Activated CD8-positive, alpha-beta memory T cell treated with anti-CD3 and anti-CD28 coated beads, Interleukin-2, amount 10 ng/mL, durations not matched to agents 7 days and 5 days (primary cell): ENCODE measurements at regions not wholly inside any gene's neighbourhood (a gene's known extent, or its start where the extent isn't known, plus 50 kb on each side); places are given as distances from the start of the nearest gene placed in this dataset.

Experiments
- ATAC-seq: fragments of 150-1000 bp; cut with Tn5 transposase; one replicate; pipeline ENCODE4 v1.10.0; 2021; ENCODE audit warnings: moderate library complexity
- CTCF ChIA-PET: fragments of 350-600 bp; sonication (Branson Sonifier 250); formaldehyde crosslinking; loops from one replicate; lab custom pipeline; 2021; ENCODE audit warnings: antibody characterized with exemption; lab: Charles Lee
- DNase-seq: peaks from one replicate; pipeline ENCODE4 v3.0.0-alpha.2; 2020
- H3K27ac Mint-ChIP-seq: one replicate; pipeline ENCODE4 v1.8.0; 2021; ENCODE audit warnings: mild to moderate bottlenecking, mixed read lengths
- H3K27me3 Mint-ChIP-seq: one replicate; pipeline ENCODE4 v1.8.0; 2021; ENCODE audit warnings: mixed read lengths
- H3K36me3 Mint-ChIP-seq: one replicate; pipeline ENCODE4 v1.8.0; 2021; ENCODE audit warnings: mild to moderate bottlenecking, mixed read lengths
- H3K4me1 Mint-ChIP-seq: one replicate; pipeline ENCODE4 v1.8.0; 2021; ENCODE audit warnings: mixed read lengths
- H3K4me3 Mint-ChIP-seq: one replicate; pipeline ENCODE4 v1.8.0; 2021; ENCODE audit warnings: mild to moderate bottlenecking, moderate library complexity, mixed read lengths
- H3K9me3 Mint-ChIP-seq: one replicate; pipeline ENCODE4 v1.8.0; 2022; ENCODE audit warnings: low read depth, mixed read lengths

DNA sequence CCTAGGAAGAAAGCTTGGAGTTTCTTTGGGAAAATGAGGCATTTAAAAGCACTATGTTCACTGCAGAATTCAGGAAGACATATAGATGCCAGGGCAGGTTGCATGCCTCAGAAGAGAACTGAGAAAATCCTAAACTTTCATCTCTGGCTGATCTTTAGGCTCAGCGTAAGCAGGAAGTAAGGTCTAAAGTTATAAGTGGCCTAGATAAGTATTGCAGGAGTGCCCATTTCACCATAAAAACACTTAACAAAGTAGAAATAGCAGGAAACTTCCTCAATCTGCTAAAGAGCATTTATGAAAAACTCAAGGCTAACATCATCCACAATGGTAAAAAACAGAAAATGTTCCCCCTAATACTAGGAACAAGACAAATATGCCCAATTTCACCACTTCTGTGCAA lies 320.3 kb downstream of the BMP2 start:
- Mint-ChIP-seq H3K4me1 (no peaks in the 10 kb centered on the region), H3K36me3 (no peaks in the 10 kb centered on the region), H3K27me3 (no peaks in the 10 kb centered on the region), H3K27ac (no peak overlapping the region), H3K4me3 (no peak overlapping the region), H3K9me3 (peaks cover 3% of the 10 kb centered on the region)
- ATAC-seq, result no peak
- CTCF ChIA-PET, result no interaction called here
- no peak for DNase-seq

DNA sequence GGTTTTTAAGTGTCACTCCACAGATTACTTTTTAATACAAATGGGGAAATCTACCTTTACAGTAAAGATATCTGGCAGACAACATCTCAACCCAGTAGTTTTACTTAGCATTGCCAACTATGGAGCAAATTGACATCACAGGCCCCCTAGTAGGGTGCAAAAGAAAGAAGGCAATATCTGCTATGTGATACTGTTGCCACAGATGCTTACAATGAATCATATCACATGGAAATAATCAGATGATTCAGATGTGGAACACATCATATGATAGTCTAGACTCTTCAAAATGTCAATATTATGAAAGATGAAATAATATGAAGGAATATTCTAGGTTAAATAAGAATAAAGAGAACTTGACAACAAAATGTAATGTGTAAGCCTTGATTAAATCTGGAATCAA lies 322.5 kb downstream of the BMP2 start:
- no peak for DNase-seq
- no peaks in the 10 kb centered on the region for H3K36me3 Mint-ChIP-seq
- H3K4me3 Mint-ChIP-seq, result no peak overlapping the region
- H3K4me1 Mint-ChIP-seq, result no peaks in the 10 kb centered on the region
- CTCF ChIA-PET, result no interaction called here
- H3K27me3 Mint-ChIP-seq, result no peaks in the 10 kb centered on the region
- H3K27ac Mint-ChIP-seq, result no peak overlapping the region
- no peak for ATAC-seq
- H3K9me3 Mint-ChIP-seq, result peaks cover 3% of the 10 kb centered on the region

DNA sequence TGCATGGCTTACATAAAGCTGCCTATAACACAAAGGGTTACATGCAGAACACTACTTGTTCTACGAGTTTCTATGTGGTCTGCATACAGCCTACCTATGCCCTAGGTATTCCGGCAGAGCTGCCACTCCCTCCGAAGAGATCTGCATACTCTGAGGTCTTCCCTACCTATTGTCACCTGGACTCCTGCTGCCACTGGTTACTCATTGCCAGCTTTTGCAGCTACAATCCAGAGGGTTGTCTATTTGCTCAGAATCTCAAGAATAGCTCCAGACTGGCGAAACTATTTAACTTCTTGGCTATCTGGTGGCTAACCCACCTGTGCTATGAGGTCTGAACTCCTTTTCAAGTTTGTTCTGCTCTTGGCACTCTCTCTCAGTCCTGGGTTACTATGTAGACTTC lies 323.3 kb downstream of the BMP2 start:
- H3K27me3 Mint-ChIP-seq, result no peaks in the 10 kb centered on the region
- no peaks in the 10 kb centered on the region for H3K4me1 Mint-ChIP-seq
- H3K27ac Mint-ChIP-seq, result no peak overlapping the region
- no peak for DNase-seq
- H3K4me3 Mint-ChIP-seq, result no peak overlapping the region
- CTCF ChIA-PET, result no interaction called here
- H3K36me3 Mint-ChIP-seq, result no peaks in the 10 kb centered on the region
- peaks cover 3% of the 10 kb centered on the region for H3K9me3 Mint-ChIP-seq
- no peak for ATAC-seq

DNA sequence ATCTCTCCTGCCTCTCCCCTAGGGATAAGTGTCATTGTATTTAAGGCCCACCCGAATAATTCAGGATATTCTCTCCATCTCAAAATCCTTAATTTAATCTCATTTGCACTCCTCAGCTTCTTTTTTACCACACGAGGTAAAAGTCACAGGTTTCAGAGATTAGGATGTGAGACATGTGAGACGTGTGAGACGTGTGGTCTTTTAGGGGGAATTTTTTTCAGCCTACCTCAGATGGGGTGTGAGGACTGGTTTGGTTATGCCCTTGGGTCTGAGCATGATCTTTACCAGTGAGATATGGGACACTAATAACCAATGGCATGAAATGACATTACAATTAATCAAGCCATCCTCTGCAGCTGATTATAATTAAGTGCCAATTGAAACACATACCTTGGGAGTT lies 324.2 kb downstream of the BMP2 start:
- Mint-ChIP-seq H3K27me3 (no peaks in the 10 kb centered on the region), H3K9me3 (peaks cover 2% of the 10 kb centered on the region), H3K4me3 (no peak overlapping the region), H3K36me3 (no peaks in the 10 kb centered on the region), H3K4me1 (no peaks in the 10 kb centered on the region), H3K27ac (no peak overlapping the region)
- CTCF ChIA-PET, result no interaction called here
- ATAC-seq, result no peak
- no peak for DNase-seq

DNA sequence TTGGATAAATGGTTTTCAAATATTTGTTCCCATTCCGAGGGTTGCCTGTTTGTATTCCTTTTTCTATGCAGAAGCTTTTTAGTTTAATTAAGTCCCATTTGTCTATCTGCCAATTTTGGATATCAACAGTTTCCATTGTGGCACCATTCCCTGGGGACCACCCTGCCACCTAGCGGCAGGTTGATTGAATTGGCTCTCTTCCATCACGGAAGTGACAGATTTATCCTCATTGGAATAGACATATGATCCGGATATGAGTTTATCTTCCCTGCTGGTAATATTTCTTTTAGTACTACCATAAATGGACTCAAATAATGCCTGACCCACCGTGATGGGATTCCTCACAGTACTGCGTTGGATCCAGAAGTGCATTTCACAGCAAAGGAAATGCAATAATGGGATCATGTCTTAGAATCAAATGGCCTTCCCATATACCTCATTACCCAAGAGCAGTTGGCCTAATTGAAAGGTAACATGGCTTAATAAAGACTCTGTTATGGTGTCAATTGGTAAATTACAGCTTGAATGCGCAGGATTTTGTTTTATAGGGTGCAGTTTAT lies 327.0 kb downstream of the BMP2 start:
- H3K27ac Mint-ChIP-seq, result no peak overlapping the region
- no peaks in the 10 kb centered on the region for H3K4me1 Mint-ChIP-seq
- ATAC-seq, result no peak
- no peak overlapping the region for H3K4me3 Mint-ChIP-seq
- H3K9me3 Mint-ChIP-seq, result no peaks in the 10 kb centered on the region
- CTCF ChIA-PET, result interaction anchor here (1.0 kb wide), 1 partner anchor 37 kb away, joined by 3 read pairs; no protein-coding TSS in a partner anchor
- H3K27me3 Mint-ChIP-seq, result no peaks in the 10 kb centered on the region
- DNase-seq, result no peak
- no peaks in the 10 kb centered on the region for H3K36me3 Mint-ChIP-seq

DNA sequence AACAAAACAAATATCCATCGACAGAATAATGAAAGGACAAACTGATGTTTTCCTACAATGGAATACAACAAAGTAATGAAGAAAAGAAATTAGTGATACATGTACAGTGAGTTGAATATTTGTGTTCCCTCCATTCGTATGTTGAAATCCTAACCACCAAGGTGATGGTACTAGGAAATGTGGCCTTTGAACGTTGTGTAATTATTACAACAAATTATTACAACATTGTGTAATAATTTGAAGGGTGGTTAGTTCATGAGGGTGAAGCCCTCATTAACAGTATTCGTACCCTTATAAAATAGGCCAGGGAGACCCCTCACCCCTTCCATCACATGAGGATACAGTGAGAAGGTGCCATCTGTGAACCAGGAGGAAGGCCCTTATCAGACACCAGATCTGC lies 339.4 kb downstream of the BMP2 start:
- Mint-ChIP-seq H3K4me3 (no peak overlapping the region), H3K27me3 (no peaks in the 10 kb centered on the region), H3K27ac (no peak overlapping the region), H3K4me1 (no peaks in the 10 kb centered on the region), H3K9me3 (peaks cover 5% of the 10 kb centered on the region), H3K36me3 (no peaks in the 10 kb centered on the region)
- DNase-seq (no peak), ATAC-seq (no peak)
- CTCF ChIA-PET, result no interaction called here

DNA sequence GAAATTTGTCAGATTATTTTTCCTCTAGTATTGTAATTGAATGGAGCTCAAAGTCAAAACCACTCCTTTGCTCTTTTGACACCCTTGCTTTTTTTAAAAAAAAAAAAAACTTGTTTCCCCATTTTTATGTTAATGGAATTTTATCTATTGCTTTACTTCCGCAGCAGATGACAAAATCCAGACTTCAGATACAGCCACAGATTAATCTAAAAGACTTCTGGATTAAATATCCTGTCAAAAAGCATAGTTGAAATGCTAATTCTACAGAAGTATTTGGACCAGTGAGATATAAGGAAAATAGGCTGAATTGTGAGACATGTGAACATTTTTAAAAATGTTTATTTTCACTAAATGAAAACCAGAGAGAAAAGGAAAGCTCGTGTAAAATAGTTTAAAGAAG lies 341.4 kb downstream of the BMP2 start:
- no peaks in the 10 kb centered on the region for H3K27me3 Mint-ChIP-seq
- H3K4me3 Mint-ChIP-seq, result no peak overlapping the region
- H3K36me3 Mint-ChIP-seq, result no peaks in the 10 kb centered on the region
- ATAC-seq, result no peak
- CTCF ChIA-PET, result no interaction called here
- no peaks in the 10 kb centered on the region for H3K4me1 Mint-ChIP-seq
- no peak overlapping the region for H3K27ac Mint-ChIP-seq
- H3K9me3 Mint-ChIP-seq, result peaks cover 9% of the 10 kb centered on the region
- DNase-seq, result no peak

DNA sequence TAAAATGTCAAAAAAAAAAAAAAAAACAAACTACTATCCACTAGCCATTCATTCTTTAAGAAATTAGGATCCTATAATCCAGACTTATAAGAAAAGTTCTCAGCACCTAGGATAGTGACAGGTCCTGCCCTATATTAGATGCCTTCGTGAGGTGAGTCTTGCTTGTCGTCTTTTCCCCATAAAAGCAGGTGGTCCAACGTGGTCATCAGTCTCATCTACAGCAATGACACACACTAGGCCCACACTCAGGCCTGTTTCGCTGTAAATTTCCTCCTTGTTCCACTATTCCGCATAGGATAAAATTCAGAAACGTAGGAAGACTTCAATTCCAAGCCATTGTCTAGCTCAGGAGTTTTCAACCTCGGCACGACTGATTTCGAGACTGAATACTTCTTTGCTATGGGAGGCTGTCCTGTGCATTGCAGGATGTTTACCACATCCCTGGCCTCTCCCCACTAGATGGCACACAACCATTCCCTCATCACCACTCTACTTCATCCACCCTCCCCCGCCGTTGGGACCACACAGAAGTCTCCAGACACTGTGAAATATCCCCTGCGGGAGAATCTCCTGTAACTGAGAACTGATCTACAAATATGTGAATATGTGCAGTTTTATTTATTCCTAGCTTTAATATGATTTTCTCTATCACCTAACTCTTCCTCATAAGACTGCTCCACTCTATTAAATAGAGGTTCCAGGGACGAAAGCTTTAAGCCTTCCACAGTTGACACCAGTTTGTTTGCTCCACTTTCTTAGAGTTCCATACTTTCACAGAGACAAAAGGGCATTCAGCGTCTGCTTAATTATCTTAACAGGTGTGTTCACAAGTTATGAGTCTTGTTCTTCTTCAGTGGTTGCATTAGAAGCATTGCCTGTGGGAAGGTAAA lies 346.3 kb downstream of the BMP2 start:
- Mint-ChIP-seq H3K36me3 (no peaks in the 10 kb centered on the region), H3K4me3 (no peak overlapping the region), H3K9me3 (peaks cover 13% of the 10 kb centered on the region), H3K4me1 (no peaks in the 10 kb centered on the region), H3K27me3 (no peaks in the 10 kb centered on the region), H3K27ac (no peak overlapping the region)
- CTCF ChIA-PET, result no interaction called here
- DNase-seq (no peak), ATAC-seq (no peak)

DNA sequence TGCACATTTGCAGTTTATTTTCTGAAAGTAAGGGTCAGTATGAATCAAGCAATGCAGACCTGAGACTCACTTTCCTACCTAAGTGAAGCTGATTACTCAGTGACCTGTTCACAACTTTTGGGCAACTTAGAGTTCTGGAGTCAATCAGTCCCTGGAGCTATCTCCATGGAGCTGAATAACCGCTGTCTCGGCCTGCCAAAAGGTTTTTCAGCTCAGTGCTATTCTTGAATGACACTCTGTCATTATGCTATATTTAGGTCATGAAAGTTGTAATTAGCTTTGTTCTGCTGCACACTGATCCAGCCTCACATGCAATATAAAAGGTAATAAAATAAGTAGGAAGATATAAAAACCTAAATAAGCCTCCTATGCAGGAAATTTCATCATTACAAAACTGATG lies 356.0 kb downstream of the BMP2 start:
- no peak overlapping the region for H3K27ac Mint-ChIP-seq
- ATAC-seq, result no peak
- CTCF ChIA-PET, result interaction anchor here (1.2 kb wide), 1 partner anchor 13 kb away, joined by 3 read pairs; no protein-coding TSS in a partner anchor

DNA sequence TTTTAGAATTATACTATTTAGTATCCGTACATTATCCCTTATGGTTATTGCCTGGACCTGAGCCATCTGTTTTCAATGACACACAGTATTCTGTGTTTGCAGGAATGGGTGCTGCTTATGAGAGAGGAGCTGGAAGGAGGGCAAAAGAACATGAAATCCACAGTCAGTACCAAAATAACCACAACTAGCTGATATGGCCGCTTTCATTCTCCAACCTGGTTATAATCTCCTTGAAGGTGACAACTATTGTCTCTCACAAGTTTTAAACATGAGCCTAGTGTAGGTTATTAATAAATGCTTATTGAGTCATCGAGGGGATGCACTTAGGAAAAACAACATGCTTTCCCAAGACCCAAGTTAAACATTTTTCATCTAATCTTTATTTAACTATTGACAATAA lies 356.6 kb downstream of the BMP2 start:
- ATAC-seq (no peak), DNase-seq (no peak)
- Mint-ChIP-seq H3K9me3 (peaks cover 10% of the 10 kb centered on the region), H3K27me3 (no peaks in the 10 kb centered on the region), H3K4me1 (no peaks in the 10 kb centered on the region), H3K4me3 (no peak overlapping the region), H3K27ac (no peak overlapping the region), H3K36me3 (no peaks in the 10 kb centered on the region)
- CTCF ChIA-PET, result interaction anchor here (1.2 kb wide), 1 partner anchor 12 kb away, joined by 3 read pairs; no protein-coding TSS in a partner anchor

More for the DNA sequence above, 356.0 kb downstream of the BMP2 start:
- DNase-seq, result no peak
- no peaks in the 10 kb centered on the region for H3K27me3 Mint-ChIP-seq
- H3K4me1 Mint-ChIP-seq, result no peaks in the 10 kb centered on the region
- peaks cover 10% of the 10 kb centered on the region for H3K9me3 Mint-ChIP-seq
- H3K4me3 Mint-ChIP-seq, result no peak overlapping the region
- H3K36me3 Mint-ChIP-seq, result no peaks in the 10 kb centered on the region

DNA sequence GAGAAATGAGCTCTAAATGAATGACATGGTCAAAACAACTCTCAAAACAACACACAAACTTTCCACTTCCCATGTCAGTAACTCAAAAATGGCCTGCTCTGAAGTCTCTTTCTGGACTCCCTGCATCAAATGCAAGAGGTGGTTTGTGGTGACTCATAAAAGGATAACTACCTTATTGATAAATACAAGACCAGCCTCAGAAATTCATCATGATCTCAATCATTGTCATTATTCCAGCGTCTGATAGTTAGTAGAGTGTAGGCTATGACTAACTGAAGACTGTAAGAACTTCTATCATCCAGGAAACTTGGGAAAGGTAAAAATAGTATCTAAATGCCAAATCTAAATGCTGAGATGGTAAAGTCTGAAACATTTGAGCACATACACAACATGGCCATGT lies 369.4 kb downstream of the BMP2 start:
- no peaks in the 10 kb centered on the region for H3K27me3 Mint-ChIP-seq
- no peak overlapping the region for H3K4me3 Mint-ChIP-seq
- H3K36me3 Mint-ChIP-seq, result no peaks in the 10 kb centered on the region
- H3K4me1 Mint-ChIP-seq, result no peaks in the 10 kb centered on the region
- H3K27ac Mint-ChIP-seq, result no peak overlapping the region
- DNase-seq (no peak), ATAC-seq (no peak)
- CTCF ChIA-PET, result interaction anchor here (0.8 kb wide), 1 partner anchor 13 kb away, joined by 3 read pairs; no protein-coding TSS in a partner anchor
- H3K9me3 Mint-ChIP-seq, result peaks cover 2% of the 10 kb centered on the region

DNA sequence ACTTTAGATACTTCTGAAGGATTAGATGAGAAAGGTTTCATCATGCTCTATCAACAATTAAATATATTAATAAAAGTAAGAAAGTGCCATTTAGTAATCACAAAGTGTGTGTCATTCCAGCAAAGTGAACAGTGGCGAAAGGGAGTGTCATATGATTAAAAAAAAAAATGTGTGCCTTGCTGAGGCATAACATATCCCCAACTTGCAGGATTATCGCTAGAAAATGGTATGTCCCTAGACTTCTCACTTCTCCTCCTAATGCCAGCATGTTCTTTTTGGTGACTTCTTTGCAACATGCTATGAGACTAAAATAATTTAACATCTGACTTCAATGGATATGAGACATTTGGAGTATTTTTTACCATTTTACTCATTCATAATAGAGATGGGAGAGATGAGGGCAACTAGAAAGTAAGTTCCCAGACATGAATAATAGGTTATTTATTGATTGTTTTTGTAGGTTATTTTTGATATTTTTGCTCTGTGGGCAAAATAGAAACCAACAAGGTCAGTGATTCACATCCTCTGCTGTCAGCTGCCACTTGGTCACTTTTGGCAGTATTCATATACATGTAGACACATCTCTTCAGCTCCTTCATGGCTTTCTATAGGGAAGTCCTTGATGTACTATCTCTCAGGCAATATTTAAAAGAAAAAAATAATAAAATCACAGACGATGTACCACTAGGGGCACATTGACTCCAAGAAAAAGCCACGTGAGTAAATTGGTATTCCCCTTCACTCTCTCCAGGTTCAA lies 370.1 kb downstream of the BMP2 start:
- H3K4me1 Mint-ChIP-seq, result no peaks in the 10 kb centered on the region
- no peak overlapping the region for H3K27ac Mint-ChIP-seq
- CTCF ChIA-PET, result no interaction called here
- H3K9me3 Mint-ChIP-seq, result peaks cover 2% of the 10 kb centered on the region
- H3K4me3 Mint-ChIP-seq, result no peak overlapping the region
- H3K36me3 Mint-ChIP-seq, result no peaks in the 10 kb centered on the region
- ATAC-seq (no peak), DNase-seq (no peak)
- H3K27me3 Mint-ChIP-seq, result no peaks in the 10 kb centered on the region

DNA sequence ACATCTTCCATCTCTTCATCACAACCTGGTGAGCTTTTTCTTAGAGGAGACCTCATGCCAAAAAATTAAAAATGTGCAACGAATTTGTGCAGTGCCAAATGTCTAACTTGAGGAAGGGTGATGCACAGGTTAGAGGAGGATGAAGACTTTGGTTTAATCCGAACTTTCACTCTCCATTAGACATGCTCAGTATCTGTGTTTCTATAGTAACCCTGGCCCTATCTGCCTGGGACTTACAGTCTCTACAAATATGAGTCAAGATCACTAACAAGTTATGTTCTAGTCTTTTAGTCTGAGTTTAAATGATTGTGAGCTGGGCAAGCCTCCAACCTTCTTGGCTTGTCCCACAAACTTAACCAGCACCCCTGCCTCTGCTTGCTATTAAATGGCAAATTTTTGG lies 377.0 kb downstream of the BMP2 start:
- no peak for DNase-seq
- peaks cover 9% of the 10 kb centered on the region for H3K9me3 Mint-ChIP-seq
- CTCF ChIA-PET, result no interaction called here

More for the DNA sequence above, 377.0 kb downstream of the BMP2 start:
- H3K27ac Mint-ChIP-seq, result no peak overlapping the region
- no peaks in the 10 kb centered on the region for H3K27me3 Mint-ChIP-seq
- no peaks in the 10 kb centered on the region for H3K36me3 Mint-ChIP-seq
- ATAC-seq, result no peak
- no peak overlapping the region for H3K4me3 Mint-ChIP-seq
- no peaks in the 10 kb centered on the region for H3K4me1 Mint-ChIP-seq
